Prostate gland (tissue), 2 donors: ENCODE measurements at regions not wholly inside any gene's neighbourhood (a gene's known extent, or its start where the extent isn't known, plus 50 kb on each side); places are given as distances from the start of the nearest gene placed in this dataset.

Experiments used
- DNase-seq: peaks from one replicate; pipeline ENCODE4 v3.0.0-alpha.2; 2019; ENCODE audit warnings: low spot score
- H3K27ac ChIP-seq, 2 donors: fragments of 200-600 bp; sonication (generic); 2 replicates each; pipeline ENCODE4 v1.5.1; 2017 to 2019
- H3K27me3 ChIP-seq: fragments of 200-600 bp; sonication (generic); replicated peaks from 2 replicates; pipeline ENCODE4 v1.5.1; 2019; ENCODE audit not compliant: insufficient read depth
- H3K36me3 ChIP-seq, 2 donors: fragments of 200-600 bp; sonication (generic); 1 replicate in 1 of 2; 2 replicates in 1 of 2; pipeline versions ENCODE4 v1.5.1 to v1.8.1; 2017 to 2019
- H3K4me1 ChIP-seq: fragments of 200-600 bp; sonication (generic); replicated peaks from 2 replicates; pipeline ENCODE4 v1.5.1; 2019
- H3K4me3 ChIP-seq, 2 donors: fragments of 200-600 bp; sonication (generic); 2 replicates each; pipeline ENCODE4 v1.5.1; 2017 to 2019
- H3K9me3 ChIP-seq: fragments of 200-600 bp; sonication (generic); 2 replicates; pipeline ENCODE4 v1.5.1; 2017
- POLR2A ChIP-seq: fragments of 450-650 bp; IDR thresholded peaks from one replicate; pipeline ENCODE4 v1.6.1; 2016; ENCODE audit warnings: antibody characterized with exemption, mild to moderate bottlenecking
- POLR2AphosphoS5 ChIP-seq: sonication (generic); formaldehyde crosslinking; IDR thresholded peaks from one replicate; pipeline ENCODE4 v1.6.1; 2017; ENCODE audit warnings: antibody characterized with exemption
- WGBS: methylation state at CpG from one replicate; pipeline ENCODE4 v1.1.5; 2018; 5-methylcytosine and 5-hydroxymethylcytosine counted together
- intact Hi-C: fragments of 100-400 bp; cut with DNase I; formaldehyde crosslinking; loops from one replicate; pipeline ENCODE4 v1.14.2; 2022
- TF ChIP-seq, protein P1 (sequence below), 4 experiments: fragments of 200-600 bp in 2 of 4; fragments of 450-650 bp in 2 of 4; sonication (generic) in 2 of 4; IDR thresholded peaks; 1 replicate in 3 of 4; 2 replicates in 1 of 4; pipeline ENCODE4 v1.5.1; 2016 to 2019; ENCODE audit warnings: antibody characterized with exemption in 4 of 4, mild to moderate bottlenecking in 2 of 4, moderate library complexity in 2 of 4

DNA sequence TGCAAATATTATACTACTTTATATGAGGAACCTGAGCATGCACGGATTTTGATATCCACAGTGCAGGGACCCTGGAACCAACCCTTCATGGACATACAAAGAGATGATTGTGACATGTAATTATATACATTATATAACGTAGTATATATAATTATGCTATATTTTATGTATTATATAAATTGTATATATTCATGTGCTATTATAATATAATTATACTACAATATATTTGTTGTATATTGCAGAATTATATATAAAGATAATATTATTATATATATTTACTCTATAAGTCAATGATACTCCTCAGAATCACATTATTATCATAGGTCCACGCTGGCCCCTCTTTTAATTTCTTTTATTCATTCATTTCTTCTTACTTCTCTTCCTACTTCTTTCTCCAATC is 70.9 kb downstream of the TNFSF18 start:
- Histone ChIP-seq H3K27ac (no peak overlapping the region), H3K4me3 (no peak overlapping the region), H3K27me3 (no peaks in the 10 kb centered on the region), H3K4me1 (no peaks in the 10 kb centered on the region), H3K36me3 (no peaks in the 10 kb centered on the region), H3K9me3 (no peaks in the 10 kb centered on the region)
- intact Hi-C loops: no loop called here
- TF ChIP-seq, protein P1, sequence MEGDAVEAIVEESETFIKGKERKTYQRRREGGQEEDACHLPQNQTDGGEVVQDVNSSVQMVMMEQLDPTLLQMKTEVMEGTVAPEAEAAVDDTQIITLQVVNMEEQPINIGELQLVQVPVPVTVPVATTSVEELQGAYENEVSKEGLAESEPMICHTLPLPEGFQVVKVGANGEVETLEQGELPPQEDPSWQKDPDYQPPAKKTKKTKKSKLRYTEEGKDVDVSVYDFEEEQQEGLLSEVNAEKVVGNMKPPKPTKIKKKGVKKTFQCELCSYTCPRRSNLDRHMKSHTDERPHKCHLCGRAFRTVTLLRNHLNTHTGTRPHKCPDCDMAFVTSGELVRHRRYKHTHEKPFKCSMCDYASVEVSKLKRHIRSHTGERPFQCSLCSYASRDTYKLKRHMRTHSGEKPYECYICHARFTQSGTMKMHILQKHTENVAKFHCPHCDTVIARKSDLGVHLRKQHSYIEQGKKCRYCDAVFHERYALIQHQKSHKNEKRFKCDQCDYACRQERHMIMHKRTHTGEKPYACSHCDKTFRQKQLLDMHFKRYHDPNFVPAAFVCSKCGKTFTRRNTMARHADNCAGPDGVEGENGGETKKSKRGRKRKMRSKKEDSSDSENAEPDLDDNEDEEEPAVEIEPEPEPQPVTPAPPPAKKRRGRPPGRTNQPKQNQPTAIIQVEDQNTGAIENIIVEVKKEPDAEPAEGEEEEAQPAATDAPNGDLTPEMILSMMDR (IDR thresholded peaks at IDR 0.05): no peak
- TF ChIP-seq POLR2A: no peak
- TF ChIP-seq POLR2AphosphoS5: no peak
- no peak for DNase-seq
- 69% methylated on average over 3 of the region's 3 CpGs for WGBS

DNA sequence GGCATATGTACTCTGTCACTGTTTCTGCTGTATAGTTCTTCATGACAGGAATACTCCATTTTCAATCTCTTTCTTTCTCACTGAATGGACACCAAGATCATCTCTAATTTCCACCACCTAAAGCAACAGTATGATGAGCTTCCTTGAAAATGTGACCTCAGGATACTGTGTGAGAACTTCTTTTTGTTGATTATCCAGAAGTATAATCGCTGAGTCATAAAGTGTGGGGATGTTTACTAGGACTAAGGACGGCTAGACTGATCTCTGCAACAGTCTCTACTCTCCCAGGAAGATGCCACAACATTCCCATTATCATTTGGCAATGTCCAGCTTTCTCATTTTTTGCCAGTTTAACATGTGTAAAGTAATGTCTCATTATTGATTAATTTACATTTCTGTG is 70.3 kb downstream of the TNFSF18 start:
- intact Hi-C loops: no loop called here
- no peaks in the 10 kb centered on the region for H3K4me1 ChIP-seq
- no peak for DNase-seq
- H3K4me3 ChIP-seq: no peak overlapping the region
- no peaks in the 10 kb centered on the region for H3K36me3 ChIP-seq
- TF ChIP-seq, protein P1 (IDR thresholded peaks at IDR 0.05): no peak
- TF ChIP-seq POLR2A (no peak), POLR2AphosphoS5 (no peak)
- H3K9me3 ChIP-seq: no peaks in the 10 kb centered on the region
- WGBS: 79% methylated on average over 2 of the region's 2 CpGs
- H3K27me3 ChIP-seq: no peaks in the 10 kb centered on the region
- no peak overlapping the region for H3K27ac ChIP-seq

DNA sequence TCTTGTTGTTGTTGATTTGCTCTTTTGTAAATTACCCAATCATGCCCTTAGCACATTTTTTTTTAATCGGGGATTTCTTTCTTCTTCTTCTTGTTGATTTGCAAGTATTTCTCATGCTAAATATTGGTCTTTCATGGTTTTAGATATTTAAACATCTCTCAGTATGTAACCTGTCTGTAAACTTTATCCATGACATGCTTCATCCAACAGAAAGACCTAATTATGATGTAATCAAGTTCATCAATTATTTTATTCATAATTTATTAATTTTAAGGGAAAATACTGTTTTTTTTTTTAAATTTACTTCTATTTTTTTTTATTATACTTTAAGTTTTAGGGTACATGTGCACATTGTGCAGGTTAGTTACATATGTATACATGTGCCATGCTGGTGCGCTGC is 69.8 kb downstream of the TNFSF18 start:
- WGBS: 100% methylated on average over 2 of the region's 2 CpGs
- intact Hi-C loops: no loop called here
- no peak overlapping the region for H3K27ac ChIP-seq

More for the DNA sequence above, 69.8 kb downstream of the TNFSF18 start:
- no peak overlapping the region for H3K4me3 ChIP-seq
- DNase-seq: no peak
- H3K27me3 ChIP-seq: no peaks in the 10 kb centered on the region
- TF ChIP-seq POLR2AphosphoS5: no peak
- TF ChIP-seq POLR2A: no peak
- TF ChIP-seq, protein P1 (IDR thresholded peaks at IDR 0.05): no peak
- H3K9me3 ChIP-seq: no peaks in the 10 kb centered on the region
- no peaks in the 10 kb centered on the region for H3K36me3 ChIP-seq
- no peaks in the 10 kb centered on the region for H3K4me1 ChIP-seq
